ENCODE measurements at regions not wholly inside any gene's neighbourhood (a gene's known extent, or its start where the extent isn't known, plus 50 kb on each side); places are given as distances from the start of the nearest gene placed in this dataset.

DNA sequence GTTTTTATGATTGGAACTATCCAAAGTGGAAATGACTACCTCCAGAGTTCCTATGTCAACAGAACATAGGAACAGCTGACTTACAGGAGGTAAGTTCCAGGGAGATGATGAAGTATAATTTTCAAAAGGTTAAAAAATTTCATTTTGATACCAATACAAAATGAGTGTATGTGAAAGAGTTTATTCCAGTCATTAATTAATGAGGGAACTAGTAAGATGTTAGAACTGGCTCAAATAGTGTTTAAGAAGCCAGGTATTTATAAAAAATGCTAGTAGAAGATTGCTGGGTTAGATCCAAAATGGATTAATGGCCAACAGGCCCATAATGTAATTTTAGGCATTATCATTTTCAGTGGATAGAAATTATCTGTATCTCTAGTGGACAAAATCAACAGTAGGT, 227.7 kb upstream of the ZBED5 start:
- no peak for TF ChIP-seq NRF1 (IDR thresholded peaks at IDR 0.05; ENCODE audit: low read depth, low read length)
- no peak for TF ChIP-seq POLR2A (IDR thresholded peaks at IDR 0.05; ENCODE audit: control extremely low read depth in 1 of 2, low read depth in 2 of 2, low read length in 2 of 2)
- TF ChIP-seq RNF2 (IDR thresholded peaks at IDR 0.05; ENCODE audit: borderline replicate concordance, low read depth, low read length, missing control alignments, poor library complexity, severe bottlenecking), result no peak
- no peak for TF ChIP-seq SRF (IDR thresholded peaks at IDR 0.05; ENCODE audit: low read depth, low read length)
- TF ChIP-seq, protein P1, sequence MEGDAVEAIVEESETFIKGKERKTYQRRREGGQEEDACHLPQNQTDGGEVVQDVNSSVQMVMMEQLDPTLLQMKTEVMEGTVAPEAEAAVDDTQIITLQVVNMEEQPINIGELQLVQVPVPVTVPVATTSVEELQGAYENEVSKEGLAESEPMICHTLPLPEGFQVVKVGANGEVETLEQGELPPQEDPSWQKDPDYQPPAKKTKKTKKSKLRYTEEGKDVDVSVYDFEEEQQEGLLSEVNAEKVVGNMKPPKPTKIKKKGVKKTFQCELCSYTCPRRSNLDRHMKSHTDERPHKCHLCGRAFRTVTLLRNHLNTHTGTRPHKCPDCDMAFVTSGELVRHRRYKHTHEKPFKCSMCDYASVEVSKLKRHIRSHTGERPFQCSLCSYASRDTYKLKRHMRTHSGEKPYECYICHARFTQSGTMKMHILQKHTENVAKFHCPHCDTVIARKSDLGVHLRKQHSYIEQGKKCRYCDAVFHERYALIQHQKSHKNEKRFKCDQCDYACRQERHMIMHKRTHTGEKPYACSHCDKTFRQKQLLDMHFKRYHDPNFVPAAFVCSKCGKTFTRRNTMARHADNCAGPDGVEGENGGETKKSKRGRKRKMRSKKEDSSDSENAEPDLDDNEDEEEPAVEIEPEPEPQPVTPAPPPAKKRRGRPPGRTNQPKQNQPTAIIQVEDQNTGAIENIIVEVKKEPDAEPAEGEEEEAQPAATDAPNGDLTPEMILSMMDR (IDR thresholded peaks at IDR 0.05; ENCODE audit: control extremely low read depth in 1 of 3, insufficient read depth in 1 of 3, low read depth in 1 of 3, low read length in 3 of 3), result no peak
- TF ChIP-seq CEBPB (IDR thresholded peaks at IDR 0.05; ENCODE audit: low read depth, low read length), result no peak
- no peak for TF ChIP-seq EP300 (IDR thresholded peaks at IDR 0.05; ENCODE audit: borderline replicate concordance in 1 of 2, low read depth in 2 of 2, low read length in 2 of 2)
- no peak for TF ChIP-seq SP2 (IDR thresholded peaks at IDR 0.05; ENCODE audit: low read length)
- no peak for TF ChIP-seq YY1 (IDR thresholded peaks at IDR 0.05; ENCODE audit: low read depth, low read length)
- no peak for TF ChIP-seq CHD2 (IDR thresholded peaks at IDR 0.05; ENCODE audit: low read length)
- no peak for TF ChIP-seq EGR1 (IDR thresholded peaks at IDR 0.05; ENCODE audit: borderline replicate concordance, low read depth, low read length)
- no peak for TF ChIP-seq ATF2 (IDR thresholded peaks at IDR 0.05; ENCODE audit: low read length)

All from H1 (cell line).